ENCODE measurements at regions not wholly inside any gene's neighbourhood (a gene's known extent, or its start where the extent isn't known, plus 50 kb on each side); places are given as distances from the start of the nearest gene placed in this dataset.

DNA sequence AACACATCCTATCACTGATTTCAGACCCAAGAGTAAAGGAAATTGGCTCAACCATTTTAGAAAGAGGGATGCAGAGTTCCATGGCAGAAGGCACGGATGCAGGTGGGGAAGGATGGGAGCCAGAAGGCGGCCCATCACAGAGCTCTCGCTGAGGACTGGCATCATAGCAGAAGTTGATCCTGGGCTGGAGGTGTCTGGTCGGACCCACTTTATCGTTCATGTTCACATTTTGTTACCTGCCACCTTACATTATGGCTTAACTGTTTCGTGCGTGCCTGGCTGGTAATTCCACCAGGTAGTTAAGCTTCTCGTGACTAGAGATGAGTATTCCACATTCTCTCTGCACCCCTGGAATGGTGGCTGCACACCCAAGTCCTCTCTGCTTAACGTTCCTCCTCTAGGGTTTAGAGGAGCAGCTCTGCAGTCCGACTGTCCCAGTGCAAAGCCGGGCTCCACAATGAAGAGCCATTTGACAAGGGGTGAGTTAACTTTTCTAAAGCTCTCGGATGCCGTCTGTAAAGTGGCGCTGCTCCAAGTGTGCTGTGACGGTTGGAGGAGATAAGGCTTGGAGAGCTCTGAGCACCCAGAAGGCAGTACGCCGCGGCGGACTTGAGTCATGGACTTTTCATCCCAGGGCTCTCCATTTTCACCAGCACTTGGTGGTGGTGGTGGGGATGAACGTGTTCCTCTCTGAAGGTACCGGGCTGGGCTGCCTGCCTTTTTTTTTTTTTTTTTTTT, 157.1 kb upstream of the SHH start:
- H3K4me2 ChIP-seq (ENCODE audit: low read length) = no peak overlapping the region
- H3K9me2 ChIP-seq (replicated peaks; ENCODE audit: control insufficient read depth, low read length) = no peaks in the 10 kb centered on the region
- no peak overlapping the region for H3K27ac ChIP-seq (ENCODE audit: low read depth, low read length)
- H3K9me3 ChIP-seq (ENCODE audit: control insufficient read depth, insufficient read depth, low read length) = no peaks in the 10 kb centered on the region
- no peaks in the 10 kb centered on the region for H3K27me3 ChIP-seq (ENCODE audit: control insufficient read depth, low read length)
- no peaks in the 10 kb centered on the region for H4K20me1 ChIP-seq (ENCODE audit: control insufficient read depth, insufficient read depth, low read depth, low read length)
- H3K36me3 ChIP-seq (ENCODE audit: control insufficient read depth, low read length) = no peaks in the 10 kb centered on the region
- TF ChIP-seq EZH2phosphoT487 (IDR thresholded peaks at IDR 0.05; ENCODE audit: borderline replicate concordance, low read length) = no peak
- TF ChIP-seq, protein P1, sequence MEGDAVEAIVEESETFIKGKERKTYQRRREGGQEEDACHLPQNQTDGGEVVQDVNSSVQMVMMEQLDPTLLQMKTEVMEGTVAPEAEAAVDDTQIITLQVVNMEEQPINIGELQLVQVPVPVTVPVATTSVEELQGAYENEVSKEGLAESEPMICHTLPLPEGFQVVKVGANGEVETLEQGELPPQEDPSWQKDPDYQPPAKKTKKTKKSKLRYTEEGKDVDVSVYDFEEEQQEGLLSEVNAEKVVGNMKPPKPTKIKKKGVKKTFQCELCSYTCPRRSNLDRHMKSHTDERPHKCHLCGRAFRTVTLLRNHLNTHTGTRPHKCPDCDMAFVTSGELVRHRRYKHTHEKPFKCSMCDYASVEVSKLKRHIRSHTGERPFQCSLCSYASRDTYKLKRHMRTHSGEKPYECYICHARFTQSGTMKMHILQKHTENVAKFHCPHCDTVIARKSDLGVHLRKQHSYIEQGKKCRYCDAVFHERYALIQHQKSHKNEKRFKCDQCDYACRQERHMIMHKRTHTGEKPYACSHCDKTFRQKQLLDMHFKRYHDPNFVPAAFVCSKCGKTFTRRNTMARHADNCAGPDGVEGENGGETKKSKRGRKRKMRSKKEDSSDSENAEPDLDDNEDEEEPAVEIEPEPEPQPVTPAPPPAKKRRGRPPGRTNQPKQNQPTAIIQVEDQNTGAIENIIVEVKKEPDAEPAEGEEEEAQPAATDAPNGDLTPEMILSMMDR (IDR thresholded peaks at IDR 0.05; ENCODE audit: low read depth, low read length, poor library complexity, severe bottlenecking) = no peak
- no peak overlapping the region for H3K4me3 ChIP-seq (ENCODE audit: low read length)
- no peaks in the 10 kb centered on the region for H3K79me2 ChIP-seq (ENCODE audit: control insufficient read depth, low read length)
- no peaks in the 10 kb centered on the region for H3K4me1 ChIP-seq (ENCODE audit: control insufficient read depth, low read length)
- H3F3A ChIP-seq (ENCODE audit: control insufficient read depth, insufficient read depth) = no peaks in the 10 kb centered on the region

DNA sequence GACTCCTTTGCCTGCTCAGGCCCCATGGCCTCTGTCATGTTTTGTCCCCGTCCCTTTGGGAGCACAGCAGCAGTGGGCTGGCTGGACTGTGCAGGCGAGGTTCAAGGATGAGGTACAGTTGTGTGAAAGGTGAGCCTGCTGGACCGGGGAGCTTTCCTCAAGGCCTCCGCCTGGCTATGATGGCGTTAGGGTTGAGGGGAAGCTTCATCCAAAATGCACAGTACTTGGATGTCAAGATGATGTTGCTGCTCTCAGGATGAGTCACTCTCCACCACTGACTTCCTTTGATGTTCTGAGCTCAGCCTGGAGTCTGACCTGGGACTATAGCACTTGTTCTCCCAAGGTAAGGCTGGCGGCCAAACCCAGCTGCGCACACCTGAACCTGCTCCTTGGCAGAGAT, 152.7 kb upstream of the SHH start:
- Histone ChIP-seq H3K27me3 (ENCODE audit: control insufficient read depth, low read length) (no peaks in the 10 kb centered on the region), H3K27ac (ENCODE audit: low read depth, low read length) (no peak overlapping the region), H3K4me2 (ENCODE audit: low read length) (no peak overlapping the region), H3K9me2 (replicated peaks; ENCODE audit: control insufficient read depth, low read length) (no peaks in the 10 kb centered on the region), H3K4me1 (ENCODE audit: control insufficient read depth, low read length) (no peaks in the 10 kb centered on the region), H3K36me3 (ENCODE audit: control insufficient read depth, low read length) (no peaks in the 10 kb centered on the region), H3K4me3 (ENCODE audit: low read length) (no peak overlapping the region), H3F3A (ENCODE audit: control insufficient read depth, insufficient read depth) (no peaks in the 10 kb centered on the region), H4K20me1 (ENCODE audit: control insufficient read depth, insufficient read depth, low read depth, low read length) (no peaks in the 10 kb centered on the region), H3K9me3 (ENCODE audit: control insufficient read depth, insufficient read depth, low read length) (no peaks in the 10 kb centered on the region), H3K79me2 (ENCODE audit: control insufficient read depth, low read length) (no peaks in the 10 kb centered on the region)
- TF ChIP-seq, protein P1 (IDR thresholded peaks at IDR 0.05; ENCODE audit: low read depth, low read length, poor library complexity, severe bottlenecking) = no peak
- TF ChIP-seq EZH2phosphoT487 (IDR thresholded peaks at IDR 0.05; ENCODE audit: borderline replicate concordance, low read length) = no peak

DNA sequence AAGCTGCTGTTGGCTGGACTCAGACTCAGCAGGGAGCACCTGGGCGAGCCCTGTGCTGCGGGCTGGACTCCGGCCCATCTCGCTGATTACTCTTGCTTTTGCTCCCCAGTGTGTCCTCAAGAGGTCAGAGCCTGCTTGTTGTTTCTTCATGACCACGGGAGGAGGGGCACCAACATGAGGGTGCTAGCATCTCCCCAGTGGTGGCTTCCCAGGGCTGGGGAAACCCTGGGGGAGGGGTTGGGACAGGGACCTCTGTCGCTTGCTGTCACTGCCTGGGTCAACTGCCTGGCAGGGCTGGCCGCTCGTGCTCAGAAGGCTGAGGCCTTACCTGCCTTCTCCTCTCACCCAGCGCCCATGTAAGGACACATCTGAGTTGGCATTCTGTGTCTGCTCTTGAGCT, 152.3 kb upstream of the SHH start:
- no peaks in the 10 kb centered on the region for H3K36me3 ChIP-seq (ENCODE audit: control insufficient read depth, low read length)
- H3K9me3 ChIP-seq (ENCODE audit: control insufficient read depth, insufficient read depth, low read length) = no peaks in the 10 kb centered on the region
- H3K4me3 ChIP-seq (ENCODE audit: low read length) = no peak overlapping the region
- no peaks in the 10 kb centered on the region for H3K79me2 ChIP-seq (ENCODE audit: control insufficient read depth, low read length)
- no peaks in the 10 kb centered on the region for H3K9me2 ChIP-seq (replicated peaks; ENCODE audit: control insufficient read depth, low read length)
- H3K27me3 ChIP-seq (ENCODE audit: control insufficient read depth, low read length) = no peaks in the 10 kb centered on the region
- TF ChIP-seq, protein P1 (IDR thresholded peaks at IDR 0.05; ENCODE audit: low read depth, low read length, poor library complexity, severe bottlenecking) = no peak
- TF ChIP-seq EZH2phosphoT487 (IDR thresholded peaks at IDR 0.05; ENCODE audit: borderline replicate concordance, low read length) = no peak
- no peak overlapping the region for H3K27ac ChIP-seq (ENCODE audit: low read depth, low read length)
- no peaks in the 10 kb centered on the region for H3K4me1 ChIP-seq (ENCODE audit: control insufficient read depth, low read length)
- H4K20me1 ChIP-seq (ENCODE audit: control insufficient read depth, insufficient read depth, low read depth, low read length) = no peaks in the 10 kb centered on the region
- H3K4me2 ChIP-seq (ENCODE audit: low read length) = no peak overlapping the region
- H3F3A ChIP-seq (ENCODE audit: control insufficient read depth, insufficient read depth) = no peaks in the 10 kb centered on the region

Data from DOHH2 (cell line).